Fibroblast of skin of left biceps (primary cell): ENCODE measurements at regions not wholly inside any gene's neighbourhood (a gene's known extent, or its start where the extent isn't known, plus 50 kb on each side); places are given as distances from the start of the nearest gene placed in this dataset.
"Not testable (repeated sequence)": the region's sequence is repeated elsewhere in the genome, so short reads cannot be mapped to it uniquely, and the experiment has no call there.

ENCODE experiments used
- DNase-seq, 2 experiments: peaks; one replicate each; pipeline ENCODE4 v3.0.0-alpha.2; 2013; ENCODE audit warnings: low read depth in 2 of 2

GRCh38 chr12:82300611-82301010 is 57.6 kb downstream of the CCDC59 start:
- no peak for DNase-seq

GRCh38 chr12:82299319-82300025 is 58.7 kb downstream of the CCDC59 start:
- DNase-seq: no peak

GRCh38 chr12:82290415-82290814 is 67.8 kb downstream of the CCDC59 start:
- DNase-seq: no peak

- DNase-seq: not testable (repeated sequence)
Measured at GRCh38 chr12:82281335-82281734, 76.9 kb downstream of the CCDC59 start.

DNA sequence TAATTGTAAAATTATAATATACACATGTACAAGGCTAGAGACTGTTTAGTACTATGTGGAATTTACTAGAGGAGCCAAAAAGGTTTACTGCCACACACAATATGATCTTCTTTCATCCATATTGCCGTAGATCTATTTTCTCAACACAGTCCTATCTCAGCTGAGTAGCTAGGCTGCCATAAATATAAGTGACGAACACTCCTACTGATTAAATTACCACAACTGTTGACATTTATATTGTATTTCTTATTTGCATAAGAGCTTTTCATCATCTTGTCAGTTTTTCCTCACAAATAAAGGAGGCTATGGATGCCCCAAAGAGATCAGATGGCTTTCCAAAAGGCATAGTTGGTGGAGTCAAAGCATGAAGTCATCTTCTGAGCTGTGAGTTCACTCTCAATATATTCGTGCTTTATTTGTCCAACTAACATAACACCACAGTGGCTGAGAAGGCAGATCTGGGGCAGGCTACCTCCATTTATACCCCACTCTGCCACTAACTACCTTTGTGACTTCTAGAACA is 78.6 kb downstream of the CCDC59 start:
- no peak for DNase-seq

GRCh38 chr12:82277582-82277981 is 80.6 kb downstream of the CCDC59 start:
- DNase-seq: no peak

GRCh38 chr12:82242729-82243128 is 115.5 kb downstream of the CCDC59 start:
- DNase-seq: no peak

DNA sequence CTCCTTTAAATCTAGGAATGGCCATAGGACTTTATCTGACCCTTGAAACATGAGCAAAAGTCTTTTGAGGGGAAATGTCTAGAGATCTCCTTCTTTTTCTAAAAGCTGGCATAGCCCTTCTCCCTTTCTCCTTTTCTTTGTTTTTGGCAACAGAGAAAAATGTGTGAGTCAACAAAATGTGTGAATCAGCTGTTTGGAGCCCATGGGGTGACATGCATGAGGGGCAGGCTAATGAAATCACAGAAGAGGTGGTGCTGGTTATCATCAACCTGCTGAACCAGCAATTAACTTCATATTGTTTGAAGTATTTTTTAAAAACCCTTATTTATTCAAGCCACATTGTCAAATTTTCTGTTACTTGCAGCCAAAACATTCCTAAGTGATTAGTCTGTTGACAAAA is 132.3 kb downstream of the CCDC59 start:
- DNase-seq: no peak

DNA sequence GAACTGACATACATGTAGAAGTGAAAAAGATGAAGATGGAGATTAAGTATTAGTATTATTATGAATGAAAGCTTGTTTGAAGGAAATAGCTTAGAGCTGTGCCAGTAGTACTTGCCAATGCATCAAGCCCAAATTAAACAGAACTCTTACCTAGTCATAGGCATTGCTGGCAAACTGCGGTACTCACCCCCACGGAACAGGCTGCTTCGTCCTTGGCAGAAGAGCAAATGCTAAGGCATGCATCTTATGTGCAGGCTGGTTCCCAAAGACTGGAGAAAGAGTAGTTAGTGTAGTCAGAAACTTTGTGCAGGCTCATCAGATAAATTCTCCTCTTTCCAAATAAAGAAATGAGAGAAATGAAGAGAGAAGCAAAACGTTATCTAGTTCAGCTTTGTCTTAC is 134.8 kb downstream of the CCDC59 start:
- DNase-seq: no peak

- no peak for DNase-seq
Measured at GRCh38 chr12:82216475-82216874, 141.7 kb downstream of the CCDC59 start.

GRCh38 chr12:82213761-82214160 is 144.4 kb downstream of the CCDC59 start:
- no peak for DNase-seq

- no peak for DNase-seq
Measured at GRCh38 chr12:82210882-82211281, 147.3 kb downstream of the CCDC59 start.

DNA sequence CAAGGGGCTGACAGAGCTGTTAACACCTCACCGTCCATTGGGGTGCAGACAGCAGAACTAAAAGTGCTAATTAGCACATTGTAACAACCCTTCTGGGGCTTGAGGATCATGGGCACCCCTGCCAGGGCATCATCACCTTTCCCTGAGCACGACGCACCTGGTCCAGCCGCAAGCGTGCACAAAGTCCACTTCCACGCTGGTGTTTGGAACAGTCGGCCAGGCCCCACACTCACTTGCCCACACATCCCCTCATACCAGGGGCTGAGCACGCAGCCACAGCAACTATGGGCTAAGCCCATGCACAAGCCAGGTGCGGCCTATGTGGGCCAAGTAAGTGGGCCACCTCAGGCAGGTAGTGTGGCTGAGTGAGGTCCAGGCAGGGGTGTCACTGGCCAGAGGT is 148.7 kb downstream of the CCDC59 start:
- DNase-seq: no peak

GRCh38 chr12:82207556-82207955 is 150.6 kb downstream of the CCDC59 start:
- no peak for DNase-seq

DNA sequence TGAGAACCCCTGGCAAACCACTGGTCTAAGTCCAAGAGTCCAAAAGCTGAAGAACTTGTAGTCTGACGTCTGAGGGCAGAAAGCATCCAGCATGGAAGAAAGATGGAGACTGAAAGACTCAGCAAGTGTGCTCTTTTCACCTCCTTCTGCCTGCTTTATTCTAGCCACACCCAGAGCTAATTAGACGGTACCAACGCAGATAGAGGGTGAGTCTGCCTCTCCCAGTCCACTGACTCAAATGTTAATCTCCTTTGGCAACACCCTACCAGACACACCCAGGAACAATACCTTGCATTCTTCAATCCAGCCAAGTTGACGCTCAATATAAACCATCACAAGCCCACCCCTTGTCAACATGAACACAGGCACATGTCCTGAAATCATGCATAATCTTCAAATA is 155.1 kb downstream of the CCDC59 start:
- DNase-seq: no peak

DNA sequence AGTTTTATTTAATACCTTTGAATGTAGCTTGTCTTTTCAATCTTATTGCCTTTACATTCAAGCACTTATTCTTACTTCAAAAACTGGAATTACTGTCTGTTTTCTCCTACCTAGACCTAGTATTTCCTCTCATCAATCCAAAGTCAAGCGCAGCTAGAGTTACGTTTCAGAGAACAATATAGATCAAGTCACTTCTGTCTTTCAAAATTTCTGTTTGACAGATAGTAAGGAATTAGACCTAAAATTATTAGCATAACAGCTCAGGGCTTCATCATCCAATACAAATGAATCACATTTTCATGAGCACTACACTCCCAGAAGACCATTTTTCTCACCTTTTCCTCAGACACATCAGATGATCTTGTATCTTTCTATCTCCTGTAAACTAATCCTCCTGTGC is 170.6 kb downstream of the CCDC59 start:
- DNase-seq: no peak

DNA sequence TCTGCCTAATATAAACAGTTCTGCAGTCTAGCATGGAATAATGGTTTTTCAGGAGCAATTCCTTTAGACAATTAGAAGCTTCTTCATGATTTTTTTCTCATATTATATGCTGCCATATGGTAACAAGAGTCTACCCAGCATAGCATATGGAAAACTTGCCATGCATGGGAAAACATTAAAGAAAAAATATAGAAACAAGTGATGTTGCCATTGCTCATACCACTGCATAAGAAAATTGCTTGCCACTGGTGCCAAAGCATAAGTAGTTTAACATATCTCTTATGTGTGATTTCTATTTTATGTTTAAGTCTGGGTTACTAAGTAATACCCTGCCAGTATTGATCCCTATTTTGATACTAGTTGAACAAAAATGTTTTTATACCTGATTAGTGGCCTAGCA is 171.2 kb downstream of the CCDC59 start:
- DNase-seq: no peak

GRCh38 chr12:82186282-82186681 is 171.9 kb downstream of the CCDC59 start:
- DNase-seq: no peak

DNA sequence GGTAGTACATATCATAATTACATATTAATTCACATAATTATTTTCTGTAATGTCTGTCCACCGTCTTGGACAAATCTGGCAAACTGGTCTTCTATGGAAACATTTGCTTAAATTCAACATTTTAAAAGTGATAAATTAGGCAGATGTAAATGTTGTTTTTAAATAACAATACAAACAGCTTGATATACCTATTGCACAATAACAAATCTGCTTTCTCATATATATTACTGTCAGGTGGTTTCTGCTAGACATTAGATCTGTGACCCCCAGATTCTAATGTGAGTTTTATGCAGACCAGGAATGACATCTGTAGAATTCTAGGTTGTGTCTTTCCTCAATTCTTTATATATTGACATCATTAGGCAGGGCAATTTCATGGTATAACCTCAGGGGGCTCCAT is 173.3 kb downstream of the CCDC59 start:
- no peak for DNase-seq

DNA sequence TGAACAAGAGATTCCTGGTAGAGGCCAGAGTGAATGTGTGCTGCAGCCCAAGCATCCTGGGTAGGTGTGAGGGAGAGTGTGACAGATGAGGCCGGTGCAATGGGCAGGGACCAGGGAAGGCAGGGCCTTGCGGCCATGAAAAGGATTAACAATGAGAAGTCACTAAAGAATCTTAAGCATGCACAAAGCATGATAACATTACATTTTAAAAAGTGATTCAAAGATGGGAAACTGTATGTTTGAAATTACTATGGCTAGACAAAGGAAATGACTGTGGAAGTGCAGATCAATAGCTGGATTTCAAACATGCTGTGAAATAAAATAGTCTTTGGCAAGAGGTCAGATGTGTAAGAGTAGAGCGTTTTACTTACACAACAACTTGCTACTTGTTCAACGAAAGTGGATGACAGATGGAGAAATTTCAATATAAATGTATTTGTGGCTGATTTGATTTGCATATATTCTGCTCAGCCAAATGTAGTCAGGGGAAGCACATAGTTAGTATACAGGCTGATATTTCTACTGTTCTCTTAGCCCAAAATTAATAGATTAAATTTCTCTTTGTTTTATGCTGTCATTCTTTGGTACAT is 175.5 kb downstream of the CCDC59 start:
- no peak for DNase-seq

GRCh38 chr12:82176761-82177490 is 181.3 kb downstream of the CCDC59 start:
- no peak for DNase-seq

DNA sequence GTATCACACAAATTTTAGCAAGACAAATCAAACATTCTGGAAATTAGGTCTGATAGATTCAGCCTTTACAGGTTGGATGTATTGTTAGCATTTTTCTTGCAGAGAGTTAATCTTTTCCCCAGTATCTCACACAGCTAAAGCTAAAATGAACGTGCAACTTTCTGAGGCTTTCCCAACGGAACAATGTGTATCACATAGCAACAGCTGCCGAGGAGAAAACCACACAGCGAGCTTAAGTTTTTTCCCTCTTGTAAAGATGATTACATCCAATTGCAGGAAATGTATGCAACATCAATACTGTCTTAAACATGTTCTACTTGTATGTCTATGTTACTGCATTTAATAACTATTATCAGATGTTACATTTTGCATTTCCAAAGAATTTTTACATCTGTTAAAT is 182.2 kb downstream of the CCDC59 start:
- no peak for DNase-seq

- DNase-seq: no peak
Measured at GRCh38 chr12:82174936-82175335, 183.3 kb downstream of the CCDC59 start.
